Psoas muscle (tissue), 7 donors: ENCODE measurements at regions not wholly inside any gene's neighbourhood (a gene's known extent, or its start where the extent isn't known, plus 50 kb on each side); places are given as distances from the start of the nearest gene placed in this dataset.

Experiments used
- ATAC-seq, 4 donors: fragments of 200-7000 bp; cut with Tn5 transposase; one replicate each; pipeline ENCODE4 v1.9.1; 2020; ENCODE audit warnings: moderate library complexity in 3 of 4, mild to moderate bottlenecking in 2 of 4
- DNase-seq, 2 donors: peaks; one replicate each; pipeline ENCODE4 v3.0.0-alpha.2; 2020
- H3K27ac ChIP-seq: fragments of 200-600 bp; one replicate; pipeline ENCODE4 v1.8.0; 2022
- H3K27me3 ChIP-seq, 3 donors: fragments of 200-600 bp in 1 of 3; one replicate each; pipeline versions ENCODE4 v1.6.1 to v1.8.0; 2013 to 2022; ENCODE audit warnings: low read length in 2 of 3, mild to moderate bottlenecking in 2 of 3, moderate library complexity in 1 of 3; ENCODE audit not compliant: insufficient read depth in 3 of 3
- H3K36me3 ChIP-seq, 2 donors: fragments of 200-600 bp in 1 of 2; one replicate each; pipeline versions ENCODE4 v1.6.1 to v1.8.0; 2013 to 2022; ENCODE audit warnings: low read depth in 1 of 2, mild to moderate bottlenecking in 1 of 2, moderate library complexity in 1 of 2; ENCODE audit not compliant: insufficient read depth in 1 of 2
- H3K4me1 ChIP-seq: fragments of 200-600 bp; one replicate; pipeline ENCODE4 v1.8.0; 2022
- H3K4me3 ChIP-seq: fragments of 200-600 bp; one replicate; pipeline ENCODE4 v1.8.0; 2022; ENCODE audit warnings: mild to moderate bottlenecking
- H3K9me3 ChIP-seq: fragments of 200-600 bp; one replicate; pipeline ENCODE4 v1.8.0; 2022
- CTCF ChIP-seq: fragments of 200-600 bp; IDR thresholded peaks from one replicate; pipeline ENCODE4 v1.8.0; 2022; ENCODE audit warnings: antibody characterized with exemption
- WGBS, 3 donors: extraction: QIAGEN DNeasy Blood & Tissue Kit; methylation state at CpG; one replicate each; pipeline versions ENCODE4 v1.1.6 to v1.1.7; 2013; 5-methylcytosine and 5-hydroxymethylcytosine counted together
- intact Hi-C, 2 donors: fragments of 100-400 bp; cut with DNase I; formaldehyde crosslinking; loops; one replicate each; pipeline versions ENCODE4 v1.11.0 to v1.14.2; 2022
- donor health status: healthy with polysubstance abuse.
- donor health status: DM: no; HTN: no; CAD: no; lungs with moderate emphysema.
- donor health status: Bipolar disorder and iron deficiency.
- donor health status: healthy.
- donor health status: DM: yes; HTN: yes; CAD: no.
- donor health status: DM: no; HTN: no; CAD: no.
- donor health status: DM: yes; HTN: yes; CAD: no.

GRCh38 chr12:5191803-5192538, 148.3 kb downstream of the KCNA5 start:
- intact Hi-C loops: no loop called here
- TF ChIP-seq CTCF: no peak
- DNase-seq: no peak
- WGBS, 3 donors: 77 to 79% (median 79%) methylated on average over 6 of the region's 6 CpGs
- no peak overlapping the region for H3K27ac ChIP-seq
- no peaks in the 10 kb centered on the region for H3K4me1 ChIP-seq
- H3K36me3 ChIP-seq: no peaks in the 10 kb centered on the region
- ATAC-seq: no peak
- H3K9me3 ChIP-seq: no peaks in the 10 kb centered on the region
- no peak overlapping the region for H3K4me3 ChIP-seq
- H3K27me3 ChIP-seq: no peaks in the 10 kb centered on the region

- DNase-seq (no peak), ATAC-seq (no peak)
- 67 to 82% (median 68%) methylated on average over 2 of the region's 2 CpGs for WGBS, 3 donors
- H3K27ac ChIP-seq: no peak overlapping the region
- H3K36me3 ChIP-seq: no peaks in the 10 kb centered on the region
- H3K4me1 ChIP-seq: no peaks in the 10 kb centered on the region
- intact Hi-C loops: no loop called here
- no peak overlapping the region for H3K4me3 ChIP-seq
- no peaks in the 10 kb centered on the region for H3K27me3 ChIP-seq
- no peak for TF ChIP-seq CTCF
- no peaks in the 10 kb centered on the region for H3K9me3 ChIP-seq
These were observed 149.0 kb downstream of the KCNA5 start for GRCh38 chr12:5192726-5193125.

GRCh38 chr12:5194306-5194705, 150.6 kb downstream of the KCNA5 start:
- Histone ChIP-seq H3K36me3 (no peaks in the 10 kb centered on the region), H3K4me3 (no peak overlapping the region), H3K4me1 (no peaks in the 10 kb centered on the region), H3K27me3 (no peaks in the 10 kb centered on the region), H3K27ac (no peak overlapping the region), H3K9me3 (no peaks in the 10 kb centered on the region)
- 74 to 90% (median 76%) methylated on average over 2 of the region's 2 CpGs for WGBS, 3 donors
- DNase-seq (no peak), ATAC-seq (no peak)
- no peak for TF ChIP-seq CTCF
- intact Hi-C loops: no loop called here

- Histone ChIP-seq H3K36me3 (no peaks in the 10 kb centered on the region), H3K4me3 (no peak overlapping the region), H3K9me3 (no peaks in the 10 kb centered on the region), H3K27me3 (no peaks in the 10 kb centered on the region), H3K4me1 (no peaks in the 10 kb centered on the region), H3K27ac (no peak overlapping the region)
- DNase-seq (no peak), ATAC-seq (no peak)
- no peak for TF ChIP-seq CTCF
- 88 to 95% (median 91%) methylated on average over 1 of the region's 1 CpG for WGBS, 3 donors
- intact Hi-C loops: no loop called here
These were observed 151.6 kb downstream of the KCNA5 start for GRCh38 chr12:5195244-5195643.

- no peak overlapping the region for H3K4me3 ChIP-seq
- no peaks in the 10 kb centered on the region for H3K9me3 ChIP-seq
- no peaks in the 10 kb centered on the region for H3K27me3 ChIP-seq
- DNase-seq (no peak), ATAC-seq (no peak)
- intact Hi-C loops: no loop called here
- no peaks in the 10 kb centered on the region for H3K36me3 ChIP-seq
- no peaks in the 10 kb centered on the region for H3K4me1 ChIP-seq
- 80 to 85% (median 81%) methylated on average over 3 of the region's 3 CpGs for WGBS, 3 donors
- TF ChIP-seq CTCF: no peak
- H3K27ac ChIP-seq: no peak overlapping the region
These were observed 152.0 kb downstream of the KCNA5 start for GRCh38 chr12:5195691-5196090.
